LNCAP (cell line): ENCODE measurements at regions not wholly inside any gene's neighbourhood (a gene's known extent, or its start where the extent isn't known, plus 50 kb on each side); places are given as distances from the start of the nearest gene placed in this dataset.

Source experiments
- TF ChIP-seq, protein P1 (sequence below): fragments of 450-650 bp; IDR thresholded peaks from 2 replicates; pipeline ENCODE4 v1.5.1; 2017; ENCODE audit warnings: mild to moderate bottlenecking

DNA sequence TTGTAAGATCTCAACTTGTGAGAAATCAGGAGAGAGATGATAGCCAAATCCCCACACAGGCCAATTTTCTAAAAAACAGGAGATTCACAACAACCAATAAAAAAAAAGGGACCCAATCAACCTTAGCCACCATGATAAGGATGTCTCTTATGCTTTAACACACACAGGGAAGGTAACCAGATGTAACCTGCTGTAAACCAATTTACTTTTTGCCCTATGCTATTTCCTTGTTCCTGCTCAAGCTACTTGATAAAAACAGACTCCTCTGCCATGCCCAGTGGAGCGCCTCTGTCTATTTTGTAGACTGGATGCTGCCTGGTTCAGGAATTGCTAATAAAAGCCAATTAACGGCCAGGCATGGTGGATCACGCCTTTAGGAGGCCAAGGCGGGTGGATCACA is 123.5 kb upstream of the NPVF start:
- TF ChIP-seq, protein P1, sequence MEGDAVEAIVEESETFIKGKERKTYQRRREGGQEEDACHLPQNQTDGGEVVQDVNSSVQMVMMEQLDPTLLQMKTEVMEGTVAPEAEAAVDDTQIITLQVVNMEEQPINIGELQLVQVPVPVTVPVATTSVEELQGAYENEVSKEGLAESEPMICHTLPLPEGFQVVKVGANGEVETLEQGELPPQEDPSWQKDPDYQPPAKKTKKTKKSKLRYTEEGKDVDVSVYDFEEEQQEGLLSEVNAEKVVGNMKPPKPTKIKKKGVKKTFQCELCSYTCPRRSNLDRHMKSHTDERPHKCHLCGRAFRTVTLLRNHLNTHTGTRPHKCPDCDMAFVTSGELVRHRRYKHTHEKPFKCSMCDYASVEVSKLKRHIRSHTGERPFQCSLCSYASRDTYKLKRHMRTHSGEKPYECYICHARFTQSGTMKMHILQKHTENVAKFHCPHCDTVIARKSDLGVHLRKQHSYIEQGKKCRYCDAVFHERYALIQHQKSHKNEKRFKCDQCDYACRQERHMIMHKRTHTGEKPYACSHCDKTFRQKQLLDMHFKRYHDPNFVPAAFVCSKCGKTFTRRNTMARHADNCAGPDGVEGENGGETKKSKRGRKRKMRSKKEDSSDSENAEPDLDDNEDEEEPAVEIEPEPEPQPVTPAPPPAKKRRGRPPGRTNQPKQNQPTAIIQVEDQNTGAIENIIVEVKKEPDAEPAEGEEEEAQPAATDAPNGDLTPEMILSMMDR = no peak

DNA sequence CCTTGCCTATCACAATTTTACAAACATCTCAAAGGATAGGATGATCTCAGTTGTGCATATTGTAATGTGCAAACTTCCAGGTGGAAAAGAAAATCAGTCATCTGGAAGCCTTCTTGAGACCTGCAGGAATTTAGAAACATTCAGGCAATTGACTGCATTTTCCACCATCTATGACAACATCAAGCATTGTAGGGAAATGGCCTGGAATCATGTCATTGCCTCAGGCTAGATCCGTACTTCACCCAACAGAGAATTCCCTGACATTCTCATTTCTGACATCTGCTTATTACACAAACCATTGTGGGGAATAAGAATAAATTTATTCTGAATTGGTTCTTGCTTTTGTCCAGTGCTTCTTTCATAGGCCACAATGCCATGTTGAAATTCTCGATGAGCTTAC is 124.9 kb upstream of the NPVF start:
- TF ChIP-seq, protein P1 = no peak

DNA sequence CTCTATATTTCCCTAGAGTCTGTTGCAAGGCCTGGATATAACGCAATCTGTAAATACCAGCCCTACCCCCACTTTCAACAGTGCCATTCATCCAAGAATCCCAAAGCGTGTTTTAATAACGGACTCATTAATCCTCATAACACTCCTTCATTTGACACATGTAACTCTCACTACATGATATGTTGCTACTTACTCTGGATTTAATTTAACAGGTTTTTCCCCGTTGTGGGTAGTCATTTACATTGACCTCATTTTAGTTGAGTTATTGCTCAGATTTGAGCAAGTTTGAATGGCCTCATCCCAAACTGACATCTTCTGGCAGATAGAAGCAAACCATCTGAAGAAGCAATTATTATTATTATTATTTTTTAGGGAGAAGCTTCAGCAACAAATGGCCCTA is 125.4 kb upstream of the NPVF start:
- TF ChIP-seq, protein P1 = no peak

DNA sequence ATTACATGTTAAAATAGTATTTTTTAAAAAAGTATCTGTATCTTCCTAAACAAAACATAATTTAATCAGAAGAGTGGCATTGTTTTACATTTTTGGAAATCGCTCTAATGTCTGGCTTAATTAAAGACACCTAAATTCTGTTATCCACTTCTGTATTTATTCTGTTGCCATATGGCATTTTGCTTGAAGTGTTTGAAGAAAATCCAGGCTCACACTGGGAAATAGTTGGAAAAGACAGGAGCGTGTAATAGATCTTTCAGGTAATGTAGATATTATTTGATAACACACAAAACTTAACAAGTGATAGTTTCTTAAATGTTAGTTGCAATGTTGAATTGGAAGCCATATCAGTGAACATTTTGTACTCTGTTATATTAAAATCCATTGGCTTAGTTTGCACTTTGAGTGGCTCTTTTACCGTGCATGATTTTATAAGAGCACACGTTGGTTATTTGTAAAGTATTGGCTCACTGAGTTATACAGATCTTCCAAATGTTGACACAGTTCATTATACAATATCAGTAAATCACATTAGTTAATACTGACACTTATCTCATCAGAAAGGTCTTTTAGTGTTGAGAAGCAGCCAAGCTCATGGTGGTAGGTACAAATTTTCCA is 128.4 kb upstream of the NPVF start:
- TF ChIP-seq, protein P1 = no peak

DNA sequence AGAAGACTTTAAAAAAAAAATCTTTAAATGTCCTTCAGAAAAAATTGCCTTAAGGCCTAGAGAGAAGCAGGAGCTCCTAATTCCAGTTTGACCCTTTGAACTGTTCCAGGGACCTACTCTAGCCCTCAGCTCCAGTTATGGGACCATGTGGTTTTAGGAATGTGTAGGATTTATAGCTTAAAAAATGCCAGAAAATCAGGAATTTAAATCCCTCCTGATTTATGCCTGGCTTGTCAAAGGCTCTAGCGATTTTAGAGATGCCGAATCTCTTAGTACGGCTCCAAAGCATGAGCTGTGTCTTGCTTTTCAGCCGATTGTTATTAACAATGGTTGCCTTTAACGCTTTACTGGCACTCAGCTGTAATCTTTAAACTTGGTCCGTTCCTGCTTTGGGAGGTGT is 130.6 kb upstream of the NPVF start:
- TF ChIP-seq, protein P1 = no peak

DNA sequence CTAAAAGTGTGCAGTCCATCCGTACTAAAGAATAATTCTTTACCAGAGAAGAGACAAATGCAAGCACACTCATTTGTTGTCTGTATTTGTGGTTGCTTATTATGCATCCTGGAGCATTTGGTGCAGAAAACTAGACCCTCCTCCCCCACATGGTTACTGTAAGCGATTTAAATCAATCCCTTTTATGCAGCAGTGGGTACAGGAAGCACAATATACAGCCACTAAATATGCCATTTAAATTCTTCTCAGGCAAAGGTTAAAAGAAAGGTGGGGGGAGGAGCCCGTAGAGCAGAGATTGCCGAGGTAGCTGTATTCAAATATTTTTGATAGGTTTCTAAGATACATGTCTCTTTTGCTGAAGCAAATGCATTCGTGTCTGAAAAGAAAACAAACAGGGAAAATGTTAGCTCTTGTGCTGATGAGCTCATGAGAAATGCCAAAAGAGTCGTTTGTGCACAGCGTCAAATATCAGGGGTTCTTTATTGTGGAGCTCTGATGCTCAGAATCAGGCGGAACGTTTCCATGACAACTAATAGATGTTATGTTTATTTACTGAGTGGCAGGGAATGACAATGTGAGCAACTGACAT is 131.3 kb upstream of the NPVF start:
- TF ChIP-seq, protein P1 = no peak

DNA sequence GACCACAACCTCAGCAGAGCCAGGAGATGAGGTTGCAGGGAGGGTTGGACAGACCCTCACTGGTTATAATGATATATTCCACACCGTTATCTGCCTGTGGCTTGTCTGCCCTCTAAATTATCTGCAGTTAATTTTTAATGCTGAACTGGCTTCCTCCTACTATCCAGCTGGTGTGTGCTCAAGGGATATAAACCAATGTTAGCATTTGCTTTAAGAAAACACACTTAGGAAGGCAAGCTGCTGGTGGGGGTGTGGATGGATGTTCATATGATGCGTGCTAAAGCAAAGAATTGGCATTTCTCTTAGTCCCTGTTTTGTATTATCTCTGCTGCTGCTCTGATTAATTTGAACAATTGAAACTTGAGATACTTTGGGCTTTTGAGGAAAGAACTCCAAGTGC is 132.2 kb upstream of the NPVF start:
- TF ChIP-seq, protein P1 = no peak

DNA sequence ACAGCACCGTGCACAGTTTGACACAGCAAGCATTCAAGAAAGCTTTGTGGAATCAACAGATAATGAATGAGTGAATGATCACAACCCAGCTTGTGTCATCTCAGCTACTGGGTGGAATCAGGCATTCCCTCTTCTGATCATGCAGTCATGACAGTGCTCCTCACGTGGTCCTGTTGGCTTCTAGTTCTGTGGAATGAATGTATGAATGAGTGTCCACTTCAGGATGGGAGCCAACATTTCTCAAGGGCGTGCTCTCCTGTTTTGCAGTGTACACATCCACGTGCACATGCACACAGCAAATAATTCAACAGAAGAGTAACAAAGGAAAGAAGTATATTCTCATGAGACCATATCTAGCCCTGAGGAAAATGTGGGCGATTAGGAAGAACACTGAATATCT is 133.1 kb upstream of the NPVF start:
- TF ChIP-seq, protein P1 = no peak
